Glutamatergic neuron (in vitro differentiated cells): ENCODE measurements at regions not wholly inside any gene's neighbourhood (a gene's known extent, or its start where the extent isn't known, plus 50 kb on each side); places are given as distances from the start of the nearest gene placed in this dataset.

Source experiments
- DNase-seq: peaks from one replicate; pipeline ENCODE4 v3.0.0; 2022
- H3K27ac Mint-ChIP-seq: one replicate; pipeline ENCODE4 v1.8.0; 2020; ENCODE audit warnings: mild to moderate bottlenecking, mixed read lengths, inconsistent platforms; ENCODE audit not compliant: unreplicated experiment
- H3K27me3 Mint-ChIP-seq: one replicate; pipeline ENCODE4 v1.8.0; 2020; ENCODE audit warnings: mild to moderate bottlenecking, moderate library complexity, mixed read lengths, inconsistent platforms; ENCODE audit not compliant: unreplicated experiment
- H3K36me3 Mint-ChIP-seq: one replicate; pipeline ENCODE4 v1.8.0; 2020; ENCODE audit warnings: mild to moderate bottlenecking, mixed read lengths, inconsistent platforms; ENCODE audit not compliant: unreplicated experiment
- H3K4me1 Mint-ChIP-seq: one replicate; pipeline ENCODE4 v1.8.0; 2020; ENCODE audit warnings: mild to moderate bottlenecking, low read depth, mixed read lengths, inconsistent platforms; ENCODE audit not compliant: unreplicated experiment
- H3K4me3 Mint-ChIP-seq: one replicate; pipeline ENCODE4 v1.8.0; 2020; ENCODE audit warnings: mild to moderate bottlenecking, mixed read lengths, inconsistent platforms; ENCODE audit not compliant: unreplicated experiment
- H3K9me3 Mint-ChIP-seq: one replicate; pipeline ENCODE4 v1.8.0; 2020; ENCODE audit warnings: mild to moderate bottlenecking, moderate library complexity, mixed read lengths, inconsistent platforms; ENCODE audit not compliant: unreplicated experiment
- TF ChIP-seq, protein P1 (sequence below): fragments of 200-600 bp; sonication (generic); IDR thresholded peaks from one replicate; pipeline ENCODE4 v1.5.0; 2021; ENCODE audit not compliant: partially characterized antibody, unreplicated experiment

DNA sequence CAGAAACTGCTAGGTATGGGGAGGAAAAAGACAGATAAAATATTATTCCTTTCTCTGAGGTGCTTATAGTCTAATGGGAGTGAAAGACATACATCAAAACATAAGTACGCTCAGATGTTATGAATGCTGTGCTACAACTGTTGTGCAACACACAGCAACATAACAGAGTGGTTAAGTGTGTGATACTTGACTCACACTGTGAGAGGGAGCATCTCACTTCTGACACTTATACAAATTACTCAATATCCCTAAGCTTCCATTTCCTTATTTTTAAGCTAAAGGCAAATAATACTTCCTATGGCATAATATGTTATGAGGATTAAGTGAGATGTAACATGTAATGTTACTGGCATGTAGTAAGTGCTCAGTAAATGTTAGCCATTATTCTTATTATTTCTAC, 110.6 kb upstream of the FER start:
- no peak for DNase-seq
- H3K36me3 Mint-ChIP-seq = peaks cover 5% of the 10 kb centered on the region
- no peaks in the 10 kb centered on the region for H3K9me3 Mint-ChIP-seq
- H3K27me3 Mint-ChIP-seq = no peaks in the 10 kb centered on the region
- H3K4me1 Mint-ChIP-seq = peaks cover 5% of the 10 kb centered on the region
- no peak overlapping the region for H3K4me3 Mint-ChIP-seq
- TF ChIP-seq, protein P1, sequence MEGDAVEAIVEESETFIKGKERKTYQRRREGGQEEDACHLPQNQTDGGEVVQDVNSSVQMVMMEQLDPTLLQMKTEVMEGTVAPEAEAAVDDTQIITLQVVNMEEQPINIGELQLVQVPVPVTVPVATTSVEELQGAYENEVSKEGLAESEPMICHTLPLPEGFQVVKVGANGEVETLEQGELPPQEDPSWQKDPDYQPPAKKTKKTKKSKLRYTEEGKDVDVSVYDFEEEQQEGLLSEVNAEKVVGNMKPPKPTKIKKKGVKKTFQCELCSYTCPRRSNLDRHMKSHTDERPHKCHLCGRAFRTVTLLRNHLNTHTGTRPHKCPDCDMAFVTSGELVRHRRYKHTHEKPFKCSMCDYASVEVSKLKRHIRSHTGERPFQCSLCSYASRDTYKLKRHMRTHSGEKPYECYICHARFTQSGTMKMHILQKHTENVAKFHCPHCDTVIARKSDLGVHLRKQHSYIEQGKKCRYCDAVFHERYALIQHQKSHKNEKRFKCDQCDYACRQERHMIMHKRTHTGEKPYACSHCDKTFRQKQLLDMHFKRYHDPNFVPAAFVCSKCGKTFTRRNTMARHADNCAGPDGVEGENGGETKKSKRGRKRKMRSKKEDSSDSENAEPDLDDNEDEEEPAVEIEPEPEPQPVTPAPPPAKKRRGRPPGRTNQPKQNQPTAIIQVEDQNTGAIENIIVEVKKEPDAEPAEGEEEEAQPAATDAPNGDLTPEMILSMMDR = no peak
- H3K27ac Mint-ChIP-seq = no peak overlapping the region

DNA sequence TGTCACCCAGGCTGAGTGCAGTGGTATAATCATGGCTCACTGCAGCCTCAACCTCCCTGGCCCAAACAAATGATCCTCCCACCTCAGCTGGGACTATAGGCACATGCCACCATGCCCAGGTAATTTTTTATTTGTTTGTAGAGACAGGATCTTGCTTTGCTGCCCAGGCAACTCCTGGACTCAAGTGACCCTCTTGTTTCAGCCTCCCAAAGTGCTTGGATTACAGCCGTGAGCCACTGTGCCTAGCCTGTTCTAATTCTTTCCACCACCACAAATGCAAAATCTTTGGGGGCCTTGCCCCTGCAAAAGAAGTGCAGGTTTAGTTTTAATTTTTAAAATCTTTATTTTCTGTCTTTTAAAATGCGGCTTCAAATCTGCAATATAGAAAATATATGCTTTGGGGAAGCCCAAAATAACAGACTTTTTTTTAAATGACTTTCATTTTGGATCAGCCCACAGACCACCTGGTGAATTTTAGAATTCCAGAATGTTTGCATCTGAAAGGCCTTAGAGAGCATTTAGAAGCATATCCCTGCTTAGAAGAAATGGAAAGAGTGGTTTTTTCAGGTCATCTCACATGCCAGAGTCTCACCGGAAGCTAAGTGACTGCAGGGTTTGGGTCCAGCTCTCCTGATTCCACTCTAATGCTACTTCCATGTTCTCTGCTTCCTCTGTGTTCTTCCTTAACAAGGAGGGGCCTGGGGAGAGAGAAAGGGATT, 111.4 kb upstream of the FER start:
- no peak overlapping the region for H3K4me3 Mint-ChIP-seq

DNA sequence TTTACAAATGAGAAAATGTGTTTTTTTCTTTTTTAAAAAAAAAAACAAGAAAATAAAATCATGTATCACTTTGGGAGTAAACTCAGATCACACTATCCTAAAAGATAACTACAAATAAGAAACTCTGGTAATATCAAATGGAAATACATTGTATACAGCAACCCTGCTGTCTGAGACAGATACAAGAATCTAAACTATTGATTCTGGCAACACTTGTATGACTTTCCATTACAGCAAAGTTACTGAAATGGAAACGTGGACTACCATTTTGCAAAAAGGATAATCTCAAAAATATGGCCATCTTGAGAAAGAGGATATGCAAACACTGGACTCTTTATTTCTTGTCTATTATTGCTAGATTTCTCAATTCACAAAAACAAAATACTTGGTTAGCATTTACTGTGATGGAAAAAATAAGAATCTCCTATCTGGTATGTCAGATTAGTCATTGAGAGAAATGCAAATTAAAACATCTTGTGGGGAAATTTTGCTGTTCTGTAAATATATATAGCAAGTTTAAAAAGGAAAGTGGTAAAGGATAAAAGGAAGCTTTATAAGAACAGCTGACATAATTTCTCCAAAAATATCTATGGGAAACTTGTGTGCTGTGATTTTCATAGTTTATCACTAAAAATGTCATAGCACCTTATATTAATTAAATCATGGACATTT, 112.9 kb upstream of the FER start:
- TF ChIP-seq, protein P1 = no peak
- H3K4me3 Mint-ChIP-seq = no peak overlapping the region
- H3K27me3 Mint-ChIP-seq = no peaks in the 10 kb centered on the region
- no peak for DNase-seq
- H3K9me3 Mint-ChIP-seq = no peaks in the 10 kb centered on the region
- peaks cover 7% of the 10 kb centered on the region for H3K4me1 Mint-ChIP-seq
- H3K27ac Mint-ChIP-seq = no peak overlapping the region
- peaks cover 5% of the 10 kb centered on the region for H3K36me3 Mint-ChIP-seq

More for the DNA sequence above, 111.4 kb upstream of the FER start:
- TF ChIP-seq, protein P1 = no peak
- Mint-ChIP-seq H3K9me3 (no peaks in the 10 kb centered on the region), H3K27me3 (no peaks in the 10 kb centered on the region), H3K27ac (no peak overlapping the region), H3K36me3 (peaks cover 5% of the 10 kb centered on the region), H3K4me1 (no peaks in the 10 kb centered on the region)
- DNase-seq = no peak

DNA sequence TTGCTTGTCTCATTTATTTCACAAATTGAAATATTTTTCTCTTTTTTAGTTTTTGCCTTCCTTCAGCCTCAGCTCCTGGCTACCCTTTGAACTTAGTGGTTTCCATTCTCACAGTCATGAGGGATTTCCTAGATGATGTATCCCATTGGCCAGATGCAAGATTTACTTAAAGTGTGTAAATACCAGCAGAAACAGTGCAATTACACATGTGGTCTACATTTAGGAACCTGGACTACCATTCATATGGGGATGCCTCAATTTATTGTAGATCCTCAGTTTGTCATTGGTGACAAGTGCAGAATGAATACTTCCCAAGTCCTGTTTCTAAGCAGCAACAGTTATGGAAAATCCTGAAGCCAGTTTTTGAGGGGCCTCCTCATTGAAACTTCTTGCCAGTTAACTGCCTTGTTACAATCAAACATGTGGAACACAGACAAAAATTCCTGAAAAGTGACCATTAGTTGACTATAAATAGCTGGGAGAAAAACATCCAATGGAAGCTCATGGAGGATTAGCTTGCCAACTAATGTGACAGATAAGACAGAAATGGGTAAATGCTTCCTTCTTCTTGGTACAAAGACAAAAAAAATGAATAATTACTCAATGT, 113.6 kb upstream of the FER start:
- H3K4me3 Mint-ChIP-seq = no peak overlapping the region
- H3K4me1 Mint-ChIP-seq = peaks cover 11% of the 10 kb centered on the region
- H3K27ac Mint-ChIP-seq = no peak overlapping the region
- H3K27me3 Mint-ChIP-seq = no peaks in the 10 kb centered on the region
- no peaks in the 10 kb centered on the region for H3K9me3 Mint-ChIP-seq
- TF ChIP-seq, protein P1 = no peak
- H3K36me3 Mint-ChIP-seq = peaks cover 5% of the 10 kb centered on the region
- DNase-seq = no peak
